HUES6 (cell line): ENCODE measurements at regions not wholly inside any gene's neighbourhood (a gene's known extent, or its start where the extent isn't known, plus 50 kb on each side); places are given as distances from the start of the nearest gene placed in this dataset.
"Not testable (repeated sequence)": the region's sequence is repeated elsewhere in the genome, so short reads cannot be mapped to it uniquely, and the experiment has no call there.

ENCODE experiments used
- H3K27ac ChIP-seq: 2 replicates; pipeline ENCODE4 v1.7.0; 2013; ENCODE audit warnings: low read depth, mild to moderate bottlenecking, low read length, inconsistent platforms
- H3K27me3 ChIP-seq: 2 replicates; pipeline ENCODE4 v1.6.1; 2013; ENCODE audit warnings: low read length; ENCODE audit not compliant: control insufficient read depth, insufficient read depth
- H3K36me3 ChIP-seq: 2 replicates; pipeline ENCODE4 v1.6.1; 2013; ENCODE audit warnings: low read length; ENCODE audit not compliant: control insufficient read depth, insufficient read depth
- H3K4me1 ChIP-seq: 2 replicates; pipeline ENCODE4 v1.6.1; 2013; ENCODE audit warnings: low read length; ENCODE audit not compliant: control insufficient read depth, insufficient read depth
- H3K4me3 ChIP-seq: 2 replicates; pipeline ENCODE4 v1.5.1; 2013; ENCODE audit warnings: low read depth, low read length
- H3K9ac ChIP-seq: one replicate; pipeline ENCODE4 v1.6.1; 2013; ENCODE audit warnings: mild to moderate bottlenecking, low read length
- H3K9me3 ChIP-seq: 2 replicates; pipeline ENCODE4 v1.6.1; 2013; ENCODE audit warnings: low read depth, low read length; ENCODE audit not compliant: control insufficient read depth, insufficient read depth

- Histone ChIP-seq H3K4me3 (no peak overlapping the region), H3K27me3 (no peaks in the 10 kb centered on the region), H3K9ac (no peak overlapping the region), H3K27ac (no peak overlapping the region), H3K4me1 (no peaks in the 10 kb centered on the region), H3K36me3 (no peaks in the 10 kb centered on the region), H3K9me3 (no peaks in the 10 kb centered on the region)
Observed at GRCh38 chr10:18866852-18867251, 181.7 kb upstream of the MALRD1 start.

GRCh38 chr10:18868919-18869318 lies 179.7 kb upstream of the MALRD1 start:
- Histone ChIP-seq H3K4me1 (no peaks in the 10 kb centered on the region), H3K27me3 (no peaks in the 10 kb centered on the region), H3K4me3 (no peak overlapping the region), H3K36me3 (no peaks in the 10 kb centered on the region), H3K27ac (no peak overlapping the region), H3K9ac (no peak overlapping the region), H3K9me3 (no peaks in the 10 kb centered on the region)

- no peaks in the 10 kb centered on the region for H3K4me1 ChIP-seq
- no peaks in the 10 kb centered on the region for H3K36me3 ChIP-seq
- H3K27me3 ChIP-seq = no peaks in the 10 kb centered on the region
- no peak overlapping the region for H3K9ac ChIP-seq
- no peak overlapping the region for H3K4me3 ChIP-seq
- H3K27ac ChIP-seq = no peak overlapping the region
- H3K9me3 ChIP-seq = no peaks in the 10 kb centered on the region
Observed at GRCh38 chr10:18875477-18875876, 173.1 kb upstream of the MALRD1 start.

- no peaks in the 10 kb centered on the region for H3K4me1 ChIP-seq
- H3K4me3 ChIP-seq = no peak overlapping the region
- no peaks in the 10 kb centered on the region for H3K27me3 ChIP-seq
- H3K9ac ChIP-seq = no peak overlapping the region
- no peaks in the 10 kb centered on the region for H3K36me3 ChIP-seq
- no peaks in the 10 kb centered on the region for H3K9me3 ChIP-seq
- no peak overlapping the region for H3K27ac ChIP-seq
Observed at GRCh38 chr10:18879284-18879683, 169.3 kb upstream of the MALRD1 start.

GRCh38 chr10:18880530-18880929 lies 168.1 kb upstream of the MALRD1 start:
- no peaks in the 10 kb centered on the region for H3K36me3 ChIP-seq
- peak overlapping the region; percentile 57 for H3K4me3 ChIP-seq
- no peaks in the 10 kb centered on the region for H3K4me1 ChIP-seq
- H3K9me3 ChIP-seq = no peaks in the 10 kb centered on the region
- H3K27me3 ChIP-seq = no peaks in the 10 kb centered on the region
- H3K27ac ChIP-seq = no peak overlapping the region
- H3K9ac ChIP-seq = no peak overlapping the region

GRCh38 chr10:18886102-18886501 lies 162.5 kb upstream of the MALRD1 start:
- H3K27ac ChIP-seq = no peak overlapping the region
- no peak overlapping the region for H3K4me3 ChIP-seq
- H3K27me3 ChIP-seq = no peaks in the 10 kb centered on the region
- no peaks in the 10 kb centered on the region for H3K4me1 ChIP-seq
- H3K9me3 ChIP-seq = no peaks in the 10 kb centered on the region
- H3K9ac ChIP-seq = no peak overlapping the region
- H3K36me3 ChIP-seq = no peaks in the 10 kb centered on the region

- Histone ChIP-seq H3K27me3 (no peaks in the 10 kb centered on the region), H3K27ac (no peak overlapping the region), H3K9me3 (no peaks in the 10 kb centered on the region), H3K9ac (no peak overlapping the region), H3K4me1 (no peaks in the 10 kb centered on the region), H3K4me3 (no peak overlapping the region), H3K36me3 (no peaks in the 10 kb centered on the region)
Observed at GRCh38 chr10:18906636-18907035, 142.0 kb upstream of the MALRD1 start.

GRCh38 chr10:18917431-18917830 lies 131.2 kb upstream of the MALRD1 start:
- H3K9me3 ChIP-seq, H3K36me3 ChIP-seq, H3K27ac ChIP-seq, H3K4me1 ChIP-seq, H3K27me3 ChIP-seq, H3K9ac ChIP-seq, H3K4me3 ChIP-seq: not testable (repeated sequence)

- Histone ChIP-seq H3K27me3 (no peaks in the 10 kb centered on the region), H3K4me3 (no peak overlapping the region), H3K4me1 (no peaks in the 10 kb centered on the region), H3K36me3 (no peaks in the 10 kb centered on the region), H3K27ac (no peak overlapping the region), H3K9ac (no peak overlapping the region), H3K9me3 (no peaks in the 10 kb centered on the region)
Observed at GRCh38 chr10:18918532-18918931, 130.1 kb upstream of the MALRD1 start.

GRCh38 chr10:18949391-18949790 lies 99.2 kb upstream of the MALRD1 start:
- Histone ChIP-seq H3K36me3 (no peaks in the 10 kb centered on the region), H3K9ac (no peak overlapping the region), H3K4me1 (no peaks in the 10 kb centered on the region), H3K27me3 (no peaks in the 10 kb centered on the region), H3K27ac (no peak overlapping the region), H3K9me3 (no peaks in the 10 kb centered on the region), H3K4me3 (no peak overlapping the region)

- H3K36me3 ChIP-seq, H3K4me1 ChIP-seq, H3K27me3 ChIP-seq, H3K4me3 ChIP-seq, H3K9ac ChIP-seq, H3K27ac ChIP-seq, H3K9me3 ChIP-seq: not testable (repeated sequence)
Observed at GRCh38 chr10:18951072-18951823, 97.4 kb upstream of the MALRD1 start.

GRCh38 chr10:18955061-18955460 lies 93.5 kb upstream of the MALRD1 start:
- Histone ChIP-seq H3K9me3 (no peaks in the 10 kb centered on the region), H3K9ac (no peak overlapping the region), H3K4me1 (no peaks in the 10 kb centered on the region), H3K27ac (no peak overlapping the region), H3K36me3 (no peaks in the 10 kb centered on the region), H3K4me3 (no peak overlapping the region), H3K27me3 (no peaks in the 10 kb centered on the region)
